Embryonic facial prominence (tissue), 1 donor: ENCODE measurements at regions not wholly inside any gene's neighbourhood (a gene's known extent, or its start where the extent isn't known, plus 50 kb on each side); places are given as distances from the start of the nearest gene placed in this dataset.

ENCODE experiments used
- DNase-seq: peaks from one replicate; pipeline ENCODE4 v3.0.0-alpha.2; 2016; ENCODE audit errors: extremely low spot score

- DNase-seq = no peak
Observed at GRCh38 chr3:117454908-117455307, 745.3 kb downstream of the TUSC7 start.

GRCh38 chr3:117455782-117456181 is 746.2 kb downstream of the TUSC7 start:
- no peak for DNase-seq

- no peak for DNase-seq
Observed at GRCh38 chr3:117463276-117464115, 753.9 kb downstream of the TUSC7 start.

- DNase-seq = no peak
Observed at GRCh38 chr3:117471831-117472230, 762.3 kb downstream of the TUSC7 start.

- DNase-seq = no peak
Observed at GRCh38 chr3:117473981-117474538, 764.5 kb downstream of the TUSC7 start.

GRCh38 chr3:117476572-117476971 is 767.0 kb downstream of the TUSC7 start:
- no peak for DNase-seq

- DNase-seq = no peak
Observed at GRCh38 chr3:117477214-117477755, 767.7 kb downstream of the TUSC7 start.

GRCh38 chr3:117479095-117479494 is 769.5 kb downstream of the TUSC7 start:
- no peak for DNase-seq

- no peak for DNase-seq
Observed at GRCh38 chr3:117480525-117480924, 770.9 kb downstream of the TUSC7 start.

GRCh38 chr3:117480972-117481371 is 771.4 kb downstream of the TUSC7 start:
- no peak for DNase-seq

- no peak for DNase-seq
Observed at GRCh38 chr3:117483839-117484238, 774.3 kb downstream of the TUSC7 start.

- no peak for DNase-seq
Observed at GRCh38 chr3:117485841-117486240, 776.3 kb downstream of the TUSC7 start.

- DNase-seq = no peak
Observed at GRCh38 chr3:117486719-117487716, 777.4 kb downstream of the TUSC7 start.

- no peak for DNase-seq
Observed at GRCh38 chr3:117488983-117489382, 779.4 kb downstream of the TUSC7 start.

- no peak for DNase-seq
Observed at GRCh38 chr3:117489663-117490079, 780.1 kb downstream of the TUSC7 start.

GRCh38 chr3:117490716-117491115 is 781.1 kb downstream of the TUSC7 start:
- no peak for DNase-seq

- DNase-seq = no peak
Observed at GRCh38 chr3:117495620-117496019, 786.0 kb downstream of the TUSC7 start.

GRCh38 chr3:117499189-117499870 is 789.8 kb downstream of the TUSC7 start:
- no peak for DNase-seq

- DNase-seq = no peak
Observed at GRCh38 chr3:117507958-117508357, 798.4 kb downstream of the TUSC7 start.

- DNase-seq = no peak
Observed at GRCh38 chr3:117509858-117510257, 800.3 kb downstream of the TUSC7 start.

GRCh38 chr3:117510396-117510795 is 800.8 kb downstream of the TUSC7 start:
- no peak for DNase-seq
